ENCODE measurements at regions not wholly inside any gene's neighbourhood (a gene's known extent, or its start where the extent isn't known, plus 50 kb on each side); places are given as distances from the start of the nearest gene placed in this dataset.

DNA sequence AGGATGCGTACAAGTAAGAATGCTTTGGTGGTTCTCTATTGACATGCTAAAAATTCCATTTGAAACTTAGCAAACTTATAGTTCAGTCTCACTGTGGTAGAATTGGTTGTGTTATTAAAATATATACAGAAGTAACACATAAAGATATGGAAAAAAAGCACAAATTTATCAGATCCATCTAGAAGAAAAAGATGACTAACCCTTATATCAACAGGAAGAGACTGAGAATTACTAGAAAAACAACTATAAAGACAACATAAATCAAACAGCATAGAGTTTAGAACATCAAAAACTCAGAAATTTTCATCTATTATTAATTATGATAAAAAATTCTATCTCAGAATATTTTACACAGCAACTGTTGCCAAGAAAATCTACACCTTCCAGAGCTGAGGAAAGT lies 491.0 kb downstream of the ETNK1 start:
- Mint-ChIP-seq H3K36me3 (ENCODE audit: low read depth) (no peaks in the 10 kb centered on the region), H3K27ac (no peak overlapping the region), H3K4me3 (no peak overlapping the region), H3K9me3 (no peaks in the 10 kb centered on the region), H3K4me1 (ENCODE audit: low read depth) (no peaks in the 10 kb centered on the region), H3K27me3 (no peaks in the 10 kb centered on the region)
- ChIA-PET POLR2A (no interaction called here), CTCF (no interaction called here)
- no peaks in the 10 kb centered on the region for H3K36me3 ChIP-seq (ENCODE audit: insufficient read depth, low read length)
- intact Hi-C loops (cut with DNase I, micrococcal nuclease): no loop called here
- no peaks in the 10 kb centered on the region for H3K4me1 ChIP-seq (ENCODE audit: insufficient read depth, low read length)
- no peak for ATAC-seq (ENCODE audit: poor library complexity)
- no peak for DNase-seq
- no peak overlapping the region for H3K27ac ChIP-seq (ENCODE audit: low read depth in 1 of 2, low read length in 2 of 2)
- no peaks in the 10 kb centered on the region for H3K9me3 ChIP-seq (ENCODE audit: control insufficient read depth in 1 of 2, insufficient read depth in 1 of 2, low read length in 2 of 2)
- no peak overlapping the region for H3K4me3 ChIP-seq (ENCODE audit: low read length)
- TF ChIP-seq, protein P1, sequence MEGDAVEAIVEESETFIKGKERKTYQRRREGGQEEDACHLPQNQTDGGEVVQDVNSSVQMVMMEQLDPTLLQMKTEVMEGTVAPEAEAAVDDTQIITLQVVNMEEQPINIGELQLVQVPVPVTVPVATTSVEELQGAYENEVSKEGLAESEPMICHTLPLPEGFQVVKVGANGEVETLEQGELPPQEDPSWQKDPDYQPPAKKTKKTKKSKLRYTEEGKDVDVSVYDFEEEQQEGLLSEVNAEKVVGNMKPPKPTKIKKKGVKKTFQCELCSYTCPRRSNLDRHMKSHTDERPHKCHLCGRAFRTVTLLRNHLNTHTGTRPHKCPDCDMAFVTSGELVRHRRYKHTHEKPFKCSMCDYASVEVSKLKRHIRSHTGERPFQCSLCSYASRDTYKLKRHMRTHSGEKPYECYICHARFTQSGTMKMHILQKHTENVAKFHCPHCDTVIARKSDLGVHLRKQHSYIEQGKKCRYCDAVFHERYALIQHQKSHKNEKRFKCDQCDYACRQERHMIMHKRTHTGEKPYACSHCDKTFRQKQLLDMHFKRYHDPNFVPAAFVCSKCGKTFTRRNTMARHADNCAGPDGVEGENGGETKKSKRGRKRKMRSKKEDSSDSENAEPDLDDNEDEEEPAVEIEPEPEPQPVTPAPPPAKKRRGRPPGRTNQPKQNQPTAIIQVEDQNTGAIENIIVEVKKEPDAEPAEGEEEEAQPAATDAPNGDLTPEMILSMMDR (IDR thresholded peaks at IDR 0.05): no peak
- no peaks in the 10 kb centered on the region for H3K27me3 ChIP-seq (ENCODE audit: control insufficient read depth in 1 of 2, insufficient read depth in 2 of 2, low read length in 2 of 2)

DNA sequence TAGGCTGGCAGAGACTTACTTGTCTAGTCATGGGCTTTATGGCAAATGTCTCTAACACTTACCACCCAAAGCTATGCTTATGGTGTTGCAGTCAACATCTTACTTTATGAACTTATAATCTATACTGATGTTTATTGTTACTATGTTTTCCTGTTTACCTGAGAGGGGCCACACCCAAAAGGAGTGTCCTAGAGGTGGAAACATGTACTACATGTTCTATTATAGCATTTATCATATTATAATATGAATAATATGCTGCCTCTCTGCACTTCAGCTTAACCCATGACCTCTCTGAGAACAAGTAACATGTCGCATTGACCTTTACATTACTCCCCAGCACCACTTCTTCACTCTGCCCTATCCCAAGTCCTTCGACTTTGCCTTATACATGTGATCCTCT lies 501.8 kb downstream of the ETNK1 start:
- no peaks in the 10 kb centered on the region for H3K27me3 Mint-ChIP-seq
- Histone ChIP-seq H3K36me3 (ENCODE audit: insufficient read depth, low read length) (no peaks in the 10 kb centered on the region), H3K4me1 (ENCODE audit: insufficient read depth, low read length) (no peaks in the 10 kb centered on the region), H3K27me3 (ENCODE audit: control insufficient read depth in 1 of 2, insufficient read depth in 2 of 2, low read length in 2 of 2) (no peaks in the 10 kb centered on the region), H3K27ac (ENCODE audit: low read depth in 1 of 2, low read length in 2 of 2) (no peak overlapping the region), H3K4me3 (ENCODE audit: low read length) (no peak overlapping the region), H3K9me3 (ENCODE audit: control insufficient read depth in 1 of 2, insufficient read depth in 1 of 2, low read length in 2 of 2) (no peaks in the 10 kb centered on the region)
- no peak overlapping the region for H3K4me3 Mint-ChIP-seq
- POLR2A ChIA-PET: no interaction called here
- no peaks in the 10 kb centered on the region for H3K36me3 Mint-ChIP-seq (ENCODE audit: low read depth)
- TF ChIP-seq, protein P1 (IDR thresholded peaks at IDR 0.05): no peak
- no peak overlapping the region for H3K27ac Mint-ChIP-seq
- H3K4me1 Mint-ChIP-seq (ENCODE audit: low read depth): no peaks in the 10 kb centered on the region
- CTCF ChIA-PET: no interaction called here
- no peak for DNase-seq
- H3K9me3 Mint-ChIP-seq: no peaks in the 10 kb centered on the region
- no peak for ATAC-seq (ENCODE audit: poor library complexity)
- intact Hi-C loops (cut with DNase I, micrococcal nuclease): no loop called here

DNA sequence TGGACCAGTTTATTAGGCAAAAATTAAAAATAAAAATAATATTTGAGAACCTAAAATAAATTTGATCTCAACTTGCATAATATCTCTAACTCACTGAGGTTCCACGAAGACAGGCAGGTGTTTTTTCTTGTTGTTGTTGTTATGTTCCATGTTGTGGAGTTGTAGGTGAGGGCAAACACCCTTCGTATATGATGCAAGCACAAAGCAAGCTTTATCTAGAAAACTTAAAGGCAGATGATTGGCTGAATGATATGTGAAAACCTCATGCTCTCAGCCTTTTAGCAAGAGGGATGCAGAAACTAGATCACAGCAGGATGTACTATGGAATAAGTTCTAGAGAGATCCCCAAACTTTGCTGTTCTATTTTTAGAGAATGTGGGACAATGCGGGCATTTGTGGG lies 502.7 kb downstream of the ETNK1 start:
- no peak for ATAC-seq (ENCODE audit: poor library complexity)
- H3K27ac ChIP-seq (ENCODE audit: low read depth in 1 of 2, low read length in 2 of 2): no peak overlapping the region
- no peaks in the 10 kb centered on the region for H3K36me3 ChIP-seq (ENCODE audit: insufficient read depth, low read length)
- H3K27me3 Mint-ChIP-seq: no peaks in the 10 kb centered on the region
- H3K4me1 ChIP-seq (ENCODE audit: insufficient read depth, low read length): no peaks in the 10 kb centered on the region
- H3K9me3 ChIP-seq (ENCODE audit: control insufficient read depth in 1 of 2, insufficient read depth in 1 of 2, low read length in 2 of 2): no peaks in the 10 kb centered on the region
- H3K27me3 ChIP-seq (ENCODE audit: control insufficient read depth in 1 of 2, insufficient read depth in 2 of 2, low read length in 2 of 2): no peaks in the 10 kb centered on the region
- ChIA-PET POLR2A (no interaction called here), CTCF (no interaction called here)
- no peak overlapping the region for H3K4me3 ChIP-seq (ENCODE audit: low read length)
- no peaks in the 10 kb centered on the region for H3K9me3 Mint-ChIP-seq
- no peak overlapping the region for H3K4me3 Mint-ChIP-seq
- TF ChIP-seq, protein P1 (IDR thresholded peaks at IDR 0.05): no peak
- H3K27ac Mint-ChIP-seq: no peak overlapping the region
- no peaks in the 10 kb centered on the region for H3K4me1 Mint-ChIP-seq (ENCODE audit: low read depth)
- no peak for DNase-seq
- H3K36me3 Mint-ChIP-seq (ENCODE audit: low read depth): no peaks in the 10 kb centered on the region
- intact Hi-C loops (cut with DNase I, micrococcal nuclease): no loop called here

Measured in CD4-positive, alpha-beta T cell (primary cell).